ENCODE measurements at regions not wholly inside any gene's neighbourhood (a gene's known extent, or its start where the extent isn't known, plus 50 kb on each side); places are given as distances from the start of the nearest gene placed in this dataset.

DNA sequence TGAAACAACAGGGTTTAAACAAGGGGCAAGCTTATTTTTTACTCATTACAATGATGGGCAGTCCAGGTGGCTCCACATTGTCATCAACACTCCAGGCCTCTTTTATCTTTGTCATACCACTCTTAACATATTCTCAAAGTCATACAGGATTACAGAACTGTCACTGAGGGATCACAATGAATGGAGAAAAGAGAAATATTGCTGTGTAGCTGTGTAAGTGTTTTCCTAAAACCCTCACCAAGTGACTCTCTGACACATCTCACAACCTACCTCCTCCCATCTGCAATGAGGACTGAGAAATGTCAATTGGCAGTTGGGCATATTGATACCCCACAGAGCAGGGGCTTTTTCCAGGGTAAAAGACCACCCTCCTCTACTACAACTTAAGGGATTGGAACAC is 562.1 kb downstream of the TBC1D4 start (continued):
- TF ChIP-seq, protein P1, sequence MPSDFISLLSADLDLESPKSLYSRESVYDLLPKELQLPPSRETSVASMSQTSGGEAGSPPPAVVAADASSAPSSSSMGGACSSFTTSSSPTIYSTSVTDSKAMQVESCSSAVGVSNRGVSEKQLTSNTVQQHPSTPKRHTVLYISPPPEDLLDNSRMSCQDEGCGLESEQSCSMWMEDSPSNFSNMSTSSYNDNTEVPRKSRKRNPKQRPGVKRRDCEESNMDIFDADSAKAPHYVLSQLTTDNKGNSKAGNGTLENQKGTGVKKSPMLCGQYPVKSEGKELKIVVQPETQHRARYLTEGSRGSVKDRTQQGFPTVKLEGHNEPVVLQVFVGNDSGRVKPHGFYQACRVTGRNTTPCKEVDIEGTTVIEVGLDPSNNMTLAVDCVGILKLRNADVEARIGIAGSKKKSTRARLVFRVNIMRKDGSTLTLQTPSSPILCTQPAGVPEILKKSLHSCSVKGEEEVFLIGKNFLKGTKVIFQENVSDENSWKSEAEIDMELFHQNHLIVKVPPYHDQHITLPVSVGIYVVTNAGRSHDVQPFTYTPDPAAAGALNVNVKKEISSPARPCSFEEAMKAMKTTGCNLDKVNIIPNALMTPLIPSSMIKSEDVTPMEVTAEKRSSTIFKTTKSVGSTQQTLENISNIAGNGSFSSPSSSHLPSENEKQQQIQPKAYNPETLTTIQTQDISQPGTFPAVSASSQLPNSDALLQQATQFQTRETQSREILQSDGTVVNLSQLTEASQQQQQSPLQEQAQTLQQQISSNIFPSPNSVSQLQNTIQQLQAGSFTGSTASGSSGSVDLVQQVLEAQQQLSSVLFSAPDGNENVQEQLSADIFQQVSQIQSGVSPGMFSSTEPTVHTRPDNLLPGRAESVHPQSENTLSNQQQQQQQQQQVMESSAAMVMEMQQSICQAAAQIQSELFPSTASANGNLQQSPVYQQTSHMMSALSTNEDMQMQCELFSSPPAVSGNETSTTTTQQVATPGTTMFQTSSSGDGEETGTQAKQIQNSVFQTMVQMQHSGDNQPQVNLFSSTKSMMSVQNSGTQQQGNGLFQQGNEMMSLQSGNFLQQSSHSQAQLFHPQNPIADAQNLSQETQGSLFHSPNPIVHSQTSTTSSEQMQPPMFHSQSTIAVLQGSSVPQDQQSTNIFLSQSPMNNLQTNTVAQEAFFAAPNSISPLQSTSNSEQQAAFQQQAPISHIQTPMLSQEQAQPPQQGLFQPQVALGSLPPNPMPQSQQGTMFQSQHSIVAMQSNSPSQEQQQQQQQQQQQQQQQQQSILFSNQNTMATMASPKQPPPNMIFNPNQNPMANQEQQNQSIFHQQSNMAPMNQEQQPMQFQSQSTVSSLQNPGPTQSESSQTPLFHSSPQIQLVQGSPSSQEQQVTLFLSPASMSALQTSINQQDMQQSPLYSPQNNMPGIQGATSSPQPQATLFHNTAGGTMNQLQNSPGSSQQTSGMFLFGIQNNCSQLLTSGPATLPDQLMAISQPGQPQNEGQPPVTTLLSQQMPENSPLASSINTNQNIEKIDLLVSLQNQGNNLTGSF (CRISPR knock-in tag; IDR thresholded peaks at IDR 0.05), result no peak
- no peak for TF ChIP-seq ZNF17 (CRISPR knock-in tag; IDR thresholded peaks at IDR 0.05)
- TF ChIP-seq, protein P2, sequence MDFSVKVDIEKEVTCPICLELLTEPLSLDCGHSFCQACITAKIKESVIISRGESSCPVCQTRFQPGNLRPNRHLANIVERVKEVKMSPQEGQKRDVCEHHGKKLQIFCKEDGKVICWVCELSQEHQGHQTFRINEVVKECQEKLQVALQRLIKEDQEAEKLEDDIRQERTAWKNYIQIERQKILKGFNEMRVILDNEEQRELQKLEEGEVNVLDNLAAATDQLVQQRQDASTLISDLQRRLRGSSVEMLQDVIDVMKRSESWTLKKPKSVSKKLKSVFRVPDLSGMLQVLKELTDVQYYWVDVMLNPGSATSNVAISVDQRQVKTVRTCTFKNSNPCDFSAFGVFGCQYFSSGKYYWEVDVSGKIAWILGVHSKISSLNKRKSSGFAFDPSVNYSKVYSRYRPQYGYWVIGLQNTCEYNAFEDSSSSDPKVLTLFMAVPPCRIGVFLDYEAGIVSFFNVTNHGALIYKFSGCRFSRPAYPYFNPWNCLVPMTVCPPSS (IDR thresholded peaks at IDR 0.05), result no peak

DNA sequence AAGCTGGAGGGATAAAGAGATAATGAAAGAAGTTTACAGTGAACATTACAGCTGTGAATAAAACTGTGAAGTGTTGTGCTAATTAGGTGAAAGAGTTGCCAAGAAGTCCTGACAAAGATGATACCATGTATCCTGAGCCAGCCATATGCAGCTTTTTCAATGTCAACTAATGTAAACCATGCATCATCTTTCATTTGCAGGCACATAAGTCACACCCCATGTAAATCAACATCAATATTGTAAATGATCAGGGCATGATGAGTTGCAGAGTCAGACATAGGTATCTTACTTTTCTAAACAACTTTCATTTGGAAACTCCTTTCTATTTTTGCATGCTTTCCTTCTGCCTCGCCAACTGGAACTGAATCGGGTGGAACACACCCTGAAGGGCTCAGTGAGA is 569.1 kb downstream of the TBC1D4 start:
- Histone ChIP-seq H3K4me2 (ENCODE audit: low read depth, low read length) (no peak overlapping the region), H3K9me3 (ENCODE audit: low read length) (no peaks in the 10 kb centered on the region), H3K27me3 (ENCODE audit: control insufficient read depth in 1 of 2, insufficient read depth in 2 of 2, low read length in 2 of 2) (no peaks in the 10 kb centered on the region), H4K20me1 (ENCODE audit: insufficient read depth, low read length) (no peaks in the 10 kb centered on the region), H2AFZ (ENCODE audit: low read length) (no peak overlapping the region), H3K27ac (ENCODE audit: extremely low read length, insufficient read depth, low read length) (no peak overlapping the region), H3K4me1 (ENCODE audit: insufficient read depth, low read length) (no peaks in the 10 kb centered on the region), H3K36me3 (replicated peaks in 1 of 2; ENCODE audit: control insufficient read depth in 1 of 2, insufficient read depth in 2 of 2, low read length in 2 of 2) (no peaks in the 10 kb centered on the region), H3K9ac (ENCODE audit: insufficient read depth, low read depth, low read length) (no peak overlapping the region), H3K79me2 (ENCODE audit: insufficient read depth, low read length) (no peaks in the 10 kb centered on the region), H3K4me3 (replicated peaks in 1 of 3; ENCODE audit: insufficient read depth in 1 of 3, low read depth in 2 of 3, low read length in 3 of 3) (no peak overlapping the region)
- POLR2A ChIA-PET, result no interaction called here
- intact Hi-C loops (cut with micrococcal nuclease; ENCODE audit: unreplicated experiment) (no loop called here), in situ Hi-C loops (cut with HindIII; ENCODE audit: extremely low pct_ligation_motif_present, low pct_unique_long_range_greater_than_20kb) (no loop called here)
- DNase-seq (ENCODE audit: low spot score) (no peak), FAIRE-seq (no peak), ATAC-seq (no peak)
- CTCF ChIA-PET (ENCODE audit: low intra/inter-chr PET ratio, low total read pairs), result no interaction called here
- no TSS peak for BruUV-seq (replicated peaks)
- WGBS (ENCODE audit: low lambda C conversion rate), result 2% methylated on average over 2 of the region's 2 CpGs
- TF ChIP-seq PTBP1 (IDR thresholded peaks at IDR 0.05; ENCODE audit: low read depth, low read length, poor library complexity, severe bottlenecking) (no peak), SRSF4 (IDR thresholded peaks at IDR 0.05; ENCODE audit: low read depth, low read length, poor library complexity, severe bottlenecking) (no peak), ZNF616 (CRISPR knock-in tag; IDR thresholded peaks at IDR 0.05; ENCODE audit: low read depth) (no peak)
- TF ChIP-seq, protein P3, sequence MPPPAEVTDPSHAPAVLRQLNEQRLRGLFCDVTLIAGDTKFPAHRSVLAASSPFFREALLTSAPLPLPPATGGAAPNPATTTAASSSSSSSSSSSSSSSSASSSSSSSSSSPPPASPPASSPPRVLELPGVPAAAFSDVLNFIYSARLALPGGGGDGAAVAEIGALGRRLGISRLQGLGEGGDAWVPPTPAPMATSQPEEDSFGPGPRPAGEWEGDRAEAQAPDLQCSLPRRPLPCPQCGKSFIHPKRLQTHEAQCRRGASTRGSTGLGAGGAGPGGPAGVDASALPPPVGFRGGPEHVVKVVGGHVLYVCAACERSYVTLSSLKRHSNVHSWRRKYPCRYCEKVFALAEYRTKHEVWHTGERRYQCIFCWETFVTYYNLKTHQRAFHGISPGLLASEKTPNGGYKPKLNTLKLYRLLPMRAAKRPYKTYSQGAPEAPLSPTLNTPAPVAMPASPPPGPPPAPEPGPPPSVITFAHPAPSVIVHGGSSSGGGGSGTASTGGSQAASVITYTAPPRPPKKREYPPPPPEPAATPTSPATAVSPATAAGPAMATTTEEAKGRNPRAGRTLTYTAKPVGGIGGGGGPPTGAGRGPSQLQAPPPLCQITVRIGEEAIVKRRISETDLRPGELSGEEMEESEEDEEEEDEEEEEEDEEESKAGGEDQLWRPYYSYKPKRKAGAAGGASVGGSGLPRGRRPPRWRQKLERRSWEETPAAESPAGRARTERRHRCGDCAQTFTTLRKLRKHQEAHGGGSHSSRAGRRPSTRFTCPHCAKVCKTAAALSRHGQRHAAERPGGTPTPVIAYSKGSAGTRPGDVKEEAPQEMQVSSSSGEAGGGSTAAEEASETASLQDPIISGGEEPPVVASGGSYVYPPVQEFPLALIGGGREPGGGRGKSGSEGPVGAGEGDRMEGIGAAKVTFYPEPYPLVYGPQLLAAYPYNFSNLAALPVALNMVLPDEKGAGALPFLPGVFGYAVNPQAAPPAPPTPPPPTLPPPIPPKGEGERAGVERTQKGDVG (CRISPR knock-in tag; IDR thresholded peaks at IDR 0.05; ENCODE audit: borderline replicate concordance), result no peak
- TF ChIP-seq, protein P2 (IDR thresholded peaks at IDR 0.05), result no peak
- TF ChIP-seq, protein P4, sequence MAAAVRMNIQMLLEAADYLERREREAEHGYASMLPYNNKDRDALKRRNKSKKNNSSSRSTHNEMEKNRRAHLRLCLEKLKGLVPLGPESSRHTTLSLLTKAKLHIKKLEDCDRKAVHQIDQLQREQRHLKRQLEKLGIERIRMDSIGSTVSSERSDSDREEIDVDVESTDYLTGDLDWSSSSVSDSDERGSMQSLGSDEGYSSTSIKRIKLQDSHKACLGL (CRISPR knock-in tag; IDR thresholded peaks at IDR 0.05), result no peak
